Panc1 (cell line): ENCODE measurements at regions not wholly inside any gene's neighbourhood (a gene's known extent, or its start where the extent isn't known, plus 50 kb on each side); places are given as distances from the start of the nearest gene placed in this dataset.

Source experiments
- ATAC-seq: fragments of 200-7000 bp; cut with Tn5 transposase; 2 replicates; pipeline ENCODE4 v1.9.1; 2020; ENCODE audit warnings: mild to moderate bottlenecking, moderate library complexity
- BruUV-seq: library from RNA; stranded (reverse); fragments of 400-500 nt; replicated peaks from 2 replicates; lab custom pipeline; 2021; lab: Mats Ljungman, UMichigan
- CTCF ChIA-PET: fragments of 300-600 bp; sonication (Branson Sonifier 250); formaldehyde crosslinking; loops from one replicate; lab custom pipeline; 2022; ENCODE audit warnings: antibody characterized with exemption; lab: Charles Lee
- POLR2A ChIA-PET: fragments of 300-600 bp; sonication (Branson Sonifier 250); formaldehyde crosslinking; loops from one replicate; lab custom pipeline; 2022; ENCODE audit warnings: antibody characterized with exemption; lab: Charles Lee
- DNase-seq: peaks from one replicate; pipeline ENCODE4 v3.0.0-alpha.2; 2010; ENCODE audit warnings: low read depth, low spot score
- H3K27ac ChIP-seq: 2 replicates; pipeline ENCODE4 v1.5.1; 2011; ENCODE audit warnings: mild to moderate bottlenecking, low read length, inconsistent platforms
- H3K27me3 ChIP-seq: fragments of 200-500 bp; sonication (Bioruptor generic); 2 replicates; pipeline ENCODE4 v1.6.0; 2014; ENCODE audit warnings: low read length, inconsistent platforms; ENCODE audit not compliant: control insufficient read depth, insufficient read depth
- H3K36me3 ChIP-seq: fragments of 200-500 bp; sonication (Bioruptor generic); 2 replicates; pipeline ENCODE4 v1.5.1; 2014; ENCODE audit warnings: inconsistent platforms, mild to moderate bottlenecking, low read length, moderate library complexity; ENCODE audit not compliant: control insufficient read depth, insufficient read depth
- H3K4me1 ChIP-seq: 2 replicates; pipeline ENCODE4 v1.5.1; 2011; ENCODE audit warnings: inconsistent platforms, mild to moderate bottlenecking, low read length, moderate library complexity; ENCODE audit not compliant: control insufficient read depth, insufficient read depth
- H3K4me3 ChIP-seq, 2 experiments: 2 replicates each; pipeline ENCODE4 v1.5.1; 2011 to 2012; ENCODE audit warnings: low read depth in 2 of 2, low read length in 2 of 2, mild to moderate bottlenecking in 2 of 2, inconsistent platforms in 1 of 2, moderate library complexity in 1 of 2
- H3K9me3 ChIP-seq: fragments of 200-500 bp; sonication (Bioruptor generic); 2 replicates; pipeline ENCODE4 v1.5.1; 2014; ENCODE audit warnings: low read depth, mild to moderate bottlenecking, inconsistent platforms, low read length, moderate library complexity; ENCODE audit not compliant: control insufficient read depth, insufficient read depth
- CTCF ChIP-seq: fragments of 450-650 bp; IDR thresholded peaks from 2 replicates; pipeline ENCODE4 v1.5.1; 2017; ENCODE audit warnings: mild to moderate bottlenecking
- POLR2AphosphoS5 ChIP-seq: IDR thresholded peaks from 2 replicates; pipeline ENCODE4 v1.6.1; 2012; ENCODE audit warnings: mild to moderate bottlenecking, low read depth, low read length, moderate library complexity
- REST ChIP-seq, 2 experiments: IDR thresholded peaks; 2 replicates each; pipeline ENCODE4 v1.6.1; 2011 to 2012; ENCODE audit warnings: low read depth in 2 of 2, control low read depth in 1 of 2, low read length in 1 of 2, mild to moderate bottlenecking in 1 of 2, moderate library complexity in 1 of 2; ENCODE audit not compliant: insufficient read depth in 1 of 2
- SIN3A ChIP-seq: IDR thresholded peaks from 2 replicates; pipeline ENCODE4 v1.6.1; 2012; ENCODE audit warnings: low read depth, mild to moderate bottlenecking, low read length, moderate library complexity, borderline replicate concordance; ENCODE audit not compliant: insufficient read depth
- TCF7L2 ChIP-seq: IDR thresholded peaks from 2 replicates; pipeline ENCODE4 v1.6.1; 2011; ENCODE audit warnings: mild to moderate bottlenecking, low read depth, low read length, inconsistent platforms
- in situ Hi-C: cut with HindIII; loops from 2 replicates; pipeline ENCODE4 v1.10.0; 2016; ENCODE audit warnings: low sequenced_read_pairs, low pct_unique_long_range_greater_than_20kb
- intact Hi-C: fragments of 100-400 bp; cut with micrococcal nuclease; formaldehyde crosslinking; loops from one replicate; pipeline ENCODE4 v1.10.0; 2022; ENCODE audit not compliant: unreplicated experiment

- intact Hi-C loops (no loop called here), in situ Hi-C loops (no loop called here)
- no peaks in the 10 kb centered on the region for H3K4me1 ChIP-seq
- TF ChIP-seq REST (IDR thresholded peaks at IDR 0.05; ENCODE audit: insufficient read depth in 1 of 2, low read depth in 2 of 2, low read length in 1 of 2) (no peak), SIN3A (no peak), CTCF (no peak), POLR2AphosphoS5 (no peak), TCF7L2 (no peak)
- ChIA-PET POLR2A (interaction anchor here (0.6 kb wide), 1 partner anchor 362 kb away, joined by 5 read pairs; no protein-coding TSS in a partner anchor), CTCF (no interaction called here)
- no peaks in the 10 kb centered on the region for H3K27me3 ChIP-seq
- H3K9me3 ChIP-seq: no peaks in the 10 kb centered on the region
- H3K4me3 ChIP-seq: no peak overlapping the region
- no peak for DNase-seq
- BruUV-seq: no TSS peak
- H3K36me3 ChIP-seq: no peaks in the 10 kb centered on the region
- no peak overlapping the region for H3K27ac ChIP-seq
- ATAC-seq: no peak
Measured at GRCh38 chr2:187935126-187935525, 356.5 kb upstream of the GULP1 start.

- intact Hi-C loops: no loop called here
- no peak for ATAC-seq
- no peak overlapping the region for H3K4me3 ChIP-seq
- no peaks in the 10 kb centered on the region for H3K9me3 ChIP-seq
- in situ Hi-C loops: no loop called here
- POLR2A ChIA-PET: no interaction called here
- no peak for DNase-seq
- CTCF ChIA-PET: no interaction called here
- no peak for TF ChIP-seq REST (IDR thresholded peaks at IDR 0.05; ENCODE audit: insufficient read depth in 1 of 2, low read depth in 2 of 2, low read length in 1 of 2)
- TF ChIP-seq SIN3A: no peak
- no peak for TF ChIP-seq CTCF
- TF ChIP-seq POLR2AphosphoS5: no peak
- no peak for TF ChIP-seq TCF7L2
- no peaks in the 10 kb centered on the region for H3K27me3 ChIP-seq
- H3K36me3 ChIP-seq: no peaks in the 10 kb centered on the region
- BruUV-seq: no TSS peak
- no peak overlapping the region for H3K27ac ChIP-seq
- H3K4me1 ChIP-seq: no peaks in the 10 kb centered on the region
Measured at GRCh38 chr2:187936228-187936627, 355.4 kb upstream of the GULP1 start.
